UCSD-AML1 (cell line): ENCODE measurements at regions not wholly inside any gene's neighbourhood (a gene's known extent, or its start where the extent isn't known, plus 50 kb on each side); places are given as distances from the start of the nearest gene placed in this dataset.
"Not testable (repeated sequence)": the region's sequence is repeated elsewhere in the genome, so short reads cannot be mapped to it uniquely, and the experiment has no call there.

Experiments used
- DNase-seq: peaks from one replicate; lab custom pipeline; 2025; ENCODE audit not compliant: unreplicated experiment; lab: John Stamatoyannopoulos, UW

- DNase-seq = no peak
Observed at GRCh38 chr5:36521838-36522745, 84.3 kb upstream of the SLC1A3 start.

DNA sequence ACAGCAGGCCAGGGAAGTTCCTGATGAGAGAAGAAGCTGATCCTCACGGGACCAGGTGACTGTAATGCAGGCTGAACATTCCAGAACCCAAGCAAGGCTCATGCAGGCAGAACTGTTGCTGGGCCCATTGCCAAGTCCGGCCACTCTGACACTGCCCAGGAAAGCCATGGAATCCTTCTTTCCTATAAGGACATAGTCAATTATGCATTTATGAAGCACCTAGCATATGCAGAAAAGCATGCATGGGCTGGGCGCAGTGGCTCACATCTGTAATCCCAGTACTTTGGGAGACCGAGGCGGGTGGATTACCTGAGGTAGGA, 83.7 kb upstream of the SLC1A3 start:
- DNase-seq = no peak

- no peak for DNase-seq
Observed at GRCh38 chr5:36523450-36523849, 83.0 kb upstream of the SLC1A3 start.

DNA sequence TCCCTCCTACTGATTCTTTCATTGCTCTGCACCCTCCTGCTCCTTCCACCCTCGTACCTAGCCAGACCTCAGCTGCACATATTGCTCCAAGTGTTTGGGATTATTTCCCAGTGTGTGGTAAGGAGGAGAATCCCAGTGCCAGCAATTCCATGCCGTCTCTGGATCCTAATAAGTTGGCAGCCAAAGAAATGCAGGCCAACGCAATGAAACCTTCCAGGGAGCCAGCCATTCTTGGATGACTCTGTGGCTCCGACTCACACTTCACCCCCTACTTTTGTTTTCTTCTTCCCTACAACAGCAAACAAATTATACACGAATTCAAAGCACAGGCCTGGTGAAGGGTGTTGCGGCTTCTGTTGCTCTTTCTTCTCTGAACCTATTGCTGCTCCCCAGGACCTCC, 82.5 kb upstream of the SLC1A3 start:
- no peak for DNase-seq

DNA sequence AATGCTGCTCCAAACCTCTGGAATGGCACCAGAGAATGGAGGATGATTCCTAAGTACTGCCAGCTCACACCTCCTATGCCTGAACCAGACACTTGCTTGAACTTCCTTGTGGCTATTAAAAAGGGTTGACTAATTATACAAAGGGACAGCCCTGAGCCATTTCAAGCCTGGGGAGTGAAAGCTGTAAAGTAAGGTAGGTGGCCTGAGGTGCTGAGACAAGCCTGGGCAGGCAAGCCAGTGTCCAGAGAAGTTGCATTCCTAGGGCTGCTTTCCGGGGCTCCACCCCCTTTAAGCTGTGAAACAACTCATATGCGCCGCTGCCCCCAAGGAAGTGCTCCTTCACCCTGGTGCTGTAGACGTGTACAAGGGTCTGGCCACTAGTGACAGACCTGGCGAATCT, 79.9 kb upstream of the SLC1A3 start:
- no peak for DNase-seq

DNA sequence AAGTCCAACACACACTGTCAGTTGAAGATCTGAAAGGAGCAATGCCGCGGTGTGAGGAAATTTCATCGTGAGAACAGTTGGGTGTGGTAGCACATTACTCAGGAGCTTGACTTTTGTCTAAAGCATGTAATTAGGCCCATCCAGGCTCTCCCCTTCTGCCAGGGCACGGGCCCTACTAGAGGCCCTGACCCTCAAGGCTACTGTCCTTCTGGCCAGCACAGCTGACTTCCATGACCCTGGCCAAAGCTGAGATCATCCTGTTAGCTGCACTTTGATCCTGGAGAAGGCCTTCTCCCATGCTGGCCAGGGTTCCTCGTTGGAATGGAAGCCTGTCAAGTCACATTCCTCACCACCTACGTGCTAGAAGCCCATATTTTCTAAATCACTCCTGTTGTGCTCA, 77.8 kb upstream of the SLC1A3 start:
- no peak for DNase-seq

- DNase-seq = no peak
Observed at GRCh38 chr5:36529142-36529541, 77.3 kb upstream of the SLC1A3 start.

DNA sequence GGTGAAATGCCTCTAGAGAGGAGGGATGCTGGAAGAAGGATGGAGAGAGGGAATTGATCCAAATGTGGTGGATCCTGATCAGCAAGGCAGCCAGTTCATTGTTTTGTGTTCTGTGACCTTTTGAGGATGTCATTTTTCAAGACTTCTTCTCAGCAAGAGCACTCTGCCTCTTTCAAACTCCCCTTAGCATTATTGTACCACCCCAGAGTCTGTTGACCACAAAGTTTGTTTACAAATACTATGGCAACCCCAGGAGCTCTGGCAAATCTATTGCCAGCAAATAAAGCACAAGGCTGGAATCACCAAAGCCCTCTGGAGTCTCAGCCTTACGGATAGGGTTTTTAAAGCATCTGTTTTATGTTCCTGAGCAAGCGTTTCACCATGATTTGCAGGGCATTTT, 76.2 kb upstream of the SLC1A3 start:
- no peak for DNase-seq

DNA sequence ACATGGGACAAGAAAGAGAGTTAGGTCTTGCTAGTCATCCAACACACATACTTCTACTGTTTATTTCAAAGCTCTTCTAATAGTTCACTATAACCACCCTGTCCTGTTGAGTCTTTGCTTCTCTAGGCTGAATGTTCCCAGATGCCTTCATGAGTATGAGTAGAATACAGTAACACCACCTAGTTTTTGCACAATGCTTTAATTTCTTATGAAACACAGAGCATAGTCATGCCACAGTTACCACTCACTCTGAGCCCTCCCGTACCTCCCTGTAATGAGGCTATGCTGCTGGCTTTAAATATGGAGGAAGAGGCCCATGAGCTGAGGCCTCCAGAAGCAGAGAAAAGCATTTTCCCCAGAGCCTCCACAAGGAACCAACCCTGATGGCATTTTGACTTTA, 75.0 kb upstream of the SLC1A3 start:
- no peak for DNase-seq

- DNase-seq = no peak
Observed at GRCh38 chr5:36535378-36535777, 71.0 kb upstream of the SLC1A3 start.

- DNase-seq = no peak
Observed at GRCh38 chr5:36535859-36536615, 70.4 kb upstream of the SLC1A3 start.

- DNase-seq = no peak
Observed at GRCh38 chr5:36536616-36537005, 69.8 kb upstream of the SLC1A3 start.

DNA sequence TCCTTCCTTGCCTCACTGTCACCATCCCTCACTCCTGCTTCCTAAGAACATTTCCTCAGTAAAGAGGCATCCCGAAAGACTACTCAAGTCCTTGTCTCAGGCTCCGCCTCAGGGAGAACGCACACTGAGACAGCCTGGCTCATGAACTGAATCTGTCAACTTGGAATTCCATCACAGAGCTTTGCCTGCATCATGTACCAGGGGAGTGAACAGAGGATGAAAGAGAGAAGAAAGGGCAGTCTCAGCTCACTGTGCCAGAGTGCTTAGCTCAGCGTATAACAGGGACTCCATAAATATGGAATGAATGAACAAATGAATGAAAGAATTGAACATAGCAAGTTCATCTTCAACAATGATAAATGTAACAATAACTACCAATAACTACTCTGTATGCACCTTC, 68.7 kb upstream of the SLC1A3 start:
- DNase-seq = no peak

- DNase-seq = no peak
Observed at GRCh38 chr5:36552651-36553393, 53.6 kb upstream of the SLC1A3 start.

DNA sequence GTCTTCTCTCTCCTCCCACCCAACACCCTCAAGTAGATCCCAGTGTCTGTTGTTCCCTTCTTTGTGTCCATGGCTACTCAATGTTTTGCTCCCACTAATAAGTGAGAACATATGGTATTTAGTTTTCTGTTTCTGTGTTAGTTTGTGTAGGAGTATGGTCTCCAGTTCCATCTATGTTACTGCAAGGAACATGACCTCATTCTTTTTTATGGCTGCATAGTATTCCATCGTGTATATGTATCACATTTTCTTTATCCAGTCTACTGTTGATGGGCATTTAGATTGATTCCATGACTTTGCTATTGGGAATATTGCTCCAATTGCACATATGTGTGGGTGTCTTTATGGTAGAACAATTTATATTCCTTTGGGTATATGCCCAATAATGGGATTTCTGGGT, 51.4 kb upstream of the SLC1A3 start:
- not testable (repeated sequence) for DNase-seq
